ENCODE measurements at regions not wholly inside any gene's neighbourhood (a gene's known extent, or its start where the extent isn't known, plus 50 kb on each side); places are given as distances from the start of the nearest gene placed in this dataset.

GRCh38 chr21:35859677-35860076 is 200.6 kb downstream of the SETD4 start:
- Histone ChIP-seq H3K27me3 (ENCODE audit: low read length) (no peaks in the 10 kb centered on the region), H3K36me3 (ENCODE audit: insufficient read depth, low read length) (no peaks in the 10 kb centered on the region), H4K20me1 (ENCODE audit: insufficient read depth, low read depth, low read length) (no peaks in the 10 kb centered on the region), H3K4me2 (ENCODE audit: low read depth, low read length, poor library complexity, severe bottlenecking) (no peak overlapping the region), H3K79me2 (ENCODE audit: low read length) (no peaks in the 10 kb centered on the region), H3K27ac (ENCODE audit: low read length) (no peak overlapping the region), H3K4me1 (ENCODE audit: low read length) (no peaks in the 10 kb centered on the region), H2AFZ (ENCODE audit: low read length) (no peak overlapping the region), H3K4me3 (ENCODE audit: low read length) (no peak overlapping the region), H3K9me2 (replicated peaks; ENCODE audit: insufficient read depth, low read length) (no peaks in the 10 kb centered on the region), H3K9me3 (ENCODE audit: low read length) (no peaks in the 10 kb centered on the region), H3K9ac (ENCODE audit: low read length) (no peak overlapping the region)
- DNase-seq = no peak

GRCh38 chr21:35857095-35857494 is 203.2 kb downstream of the SETD4 start:
- H2AFZ ChIP-seq (ENCODE audit: low read length) = no peak overlapping the region
- H3K4me3 ChIP-seq (ENCODE audit: low read length) = no peak overlapping the region
- no peaks in the 10 kb centered on the region for H3K27me3 ChIP-seq (ENCODE audit: low read length)
- no peak overlapping the region for H3K27ac ChIP-seq (ENCODE audit: low read length)
- H3K9me3 ChIP-seq (ENCODE audit: low read length) = no peaks in the 10 kb centered on the region
- no peaks in the 10 kb centered on the region for H3K9me2 ChIP-seq (replicated peaks; ENCODE audit: insufficient read depth, low read length)
- no peaks in the 10 kb centered on the region for H4K20me1 ChIP-seq (ENCODE audit: insufficient read depth, low read depth, low read length)
- H3K9ac ChIP-seq (ENCODE audit: low read length) = no peak overlapping the region
- H3K4me1 ChIP-seq (ENCODE audit: low read length) = no peaks in the 10 kb centered on the region
- no peak overlapping the region for H3K4me2 ChIP-seq (ENCODE audit: low read depth, low read length, poor library complexity, severe bottlenecking)
- no peaks in the 10 kb centered on the region for H3K36me3 ChIP-seq (ENCODE audit: insufficient read depth, low read length)
- no peak for DNase-seq
- no peaks in the 10 kb centered on the region for H3K79me2 ChIP-seq (ENCODE audit: low read length)

- DNase-seq = no peak
- Histone ChIP-seq H2AFZ (ENCODE audit: low read length) (no peak overlapping the region), H3K9me3 (ENCODE audit: low read length) (no peaks in the 10 kb centered on the region), H3K36me3 (ENCODE audit: insufficient read depth, low read length) (no peaks in the 10 kb centered on the region), H3K4me3 (ENCODE audit: low read length) (no peak overlapping the region), H3K9ac (ENCODE audit: low read length) (no peak overlapping the region), H3K27ac (ENCODE audit: low read length) (no peak overlapping the region), H3K9me2 (replicated peaks; ENCODE audit: insufficient read depth, low read length) (no peaks in the 10 kb centered on the region), H4K20me1 (ENCODE audit: insufficient read depth, low read depth, low read length) (no peaks in the 10 kb centered on the region), H3K79me2 (ENCODE audit: low read length) (no peaks in the 10 kb centered on the region), H3K27me3 (ENCODE audit: low read length) (no peaks in the 10 kb centered on the region), H3K4me2 (ENCODE audit: low read depth, low read length, poor library complexity, severe bottlenecking) (no peak overlapping the region), H3K4me1 (ENCODE audit: low read length) (peaks cover under 1% of the 10 kb centered on the region; the same call in 1 of the 2 replicates)
Observed at GRCh38 chr21:35855484-35855883, 204.8 kb downstream of the SETD4 start.

- Histone ChIP-seq H3K4me2 (ENCODE audit: low read depth, low read length, poor library complexity, severe bottlenecking) (no peak overlapping the region), H3K27ac (ENCODE audit: low read length) (no peak overlapping the region), H3K9me3 (ENCODE audit: low read length) (no peaks in the 10 kb centered on the region), H3K9me2 (replicated peaks; ENCODE audit: insufficient read depth, low read length) (no peaks in the 10 kb centered on the region), H3K79me2 (ENCODE audit: low read length) (no peaks in the 10 kb centered on the region), H3K27me3 (ENCODE audit: low read length) (no peaks in the 10 kb centered on the region), H3K9ac (ENCODE audit: low read length) (no peak overlapping the region), H3K36me3 (ENCODE audit: insufficient read depth, low read length) (no peaks in the 10 kb centered on the region), H4K20me1 (ENCODE audit: insufficient read depth, low read depth, low read length) (no peaks in the 10 kb centered on the region), H2AFZ (ENCODE audit: low read length) (no peak overlapping the region), H3K4me1 (ENCODE audit: low read length) (peaks cover 8% of the 10 kb centered on the region; the same call in 1 of the 2 replicates), H3K4me3 (ENCODE audit: low read length) (no peak overlapping the region)
- DNase-seq = no peak
Observed at GRCh38 chr21:35854281-35854680, 206.0 kb downstream of the SETD4 start.

- H3K9me2 ChIP-seq (replicated peaks; ENCODE audit: insufficient read depth, low read length) = no peaks in the 10 kb centered on the region
Observed at GRCh38 chr21:35853321-35854239, 206.7 kb downstream of the SETD4 start.

GRCh38 chr21:35852820-35853219 is 207.5 kb downstream of the SETD4 start:
- H3K27ac ChIP-seq (ENCODE audit: low read length) = no peak overlapping the region

More at GRCh38 chr21:35853321-35854239, 206.7 kb downstream of the SETD4 start:
- H3K4me1 ChIP-seq (ENCODE audit: low read length) = peaks cover 8% of the 10 kb centered on the region; the same call in 1 of the 2 replicates
- no peak overlapping the region for H3K4me3 ChIP-seq (ENCODE audit: low read length)
- no peaks in the 10 kb centered on the region for H3K9me3 ChIP-seq (ENCODE audit: low read length)
- no peak overlapping the region for H3K27ac ChIP-seq (ENCODE audit: low read length)
- no peaks in the 10 kb centered on the region for H4K20me1 ChIP-seq (ENCODE audit: insufficient read depth, low read depth, low read length)
- H3K27me3 ChIP-seq (ENCODE audit: low read length) = no peaks in the 10 kb centered on the region
- no peak overlapping the region for H2AFZ ChIP-seq (ENCODE audit: low read length)
- H3K9ac ChIP-seq (ENCODE audit: low read length) = no peak overlapping the region
- no peaks in the 10 kb centered on the region for H3K79me2 ChIP-seq (ENCODE audit: low read length)
- H3K36me3 ChIP-seq (ENCODE audit: insufficient read depth, low read length) = no peaks in the 10 kb centered on the region
- H3K4me2 ChIP-seq (ENCODE audit: low read depth, low read length, poor library complexity, severe bottlenecking) = no peak overlapping the region
- DNase-seq = no peak

GRCh38 chr21:35850542-35851103 is 209.7 kb downstream of the SETD4 start:
- no peak overlapping the region for H3K27ac ChIP-seq (ENCODE audit: low read length)
- DNase-seq = no peak

More at GRCh38 chr21:35852820-35853219, 207.5 kb downstream of the SETD4 start:
- H3K4me3 ChIP-seq (ENCODE audit: low read length) = no peak overlapping the region
- no peaks in the 10 kb centered on the region for H3K9me2 ChIP-seq (replicated peaks; ENCODE audit: insufficient read depth, low read length)
- no peak overlapping the region for H2AFZ ChIP-seq (ENCODE audit: low read length)
- DNase-seq = no peak
- H4K20me1 ChIP-seq (ENCODE audit: insufficient read depth, low read depth, low read length) = no peaks in the 10 kb centered on the region
- H3K27me3 ChIP-seq (ENCODE audit: low read length) = no peaks in the 10 kb centered on the region
- H3K79me2 ChIP-seq (ENCODE audit: low read length) = no peaks in the 10 kb centered on the region
- peaks cover 8% of the 10 kb centered on the region; the same call in 1 of the 2 replicates for H3K4me1 ChIP-seq (ENCODE audit: low read length)
- H3K36me3 ChIP-seq (ENCODE audit: insufficient read depth, low read length) = no peaks in the 10 kb centered on the region
- no peak overlapping the region for H3K4me2 ChIP-seq (ENCODE audit: low read depth, low read length, poor library complexity, severe bottlenecking)
- H3K9ac ChIP-seq (ENCODE audit: low read length) = no peak overlapping the region
- H3K9me3 ChIP-seq (ENCODE audit: low read length) = no peaks in the 10 kb centered on the region

GRCh38 chr21:35850029-35850428 is 210.3 kb downstream of the SETD4 start:
- no peak overlapping the region for H3K4me2 ChIP-seq (ENCODE audit: low read depth, low read length, poor library complexity, severe bottlenecking)
- DNase-seq = no peak
- H2AFZ ChIP-seq (ENCODE audit: low read length) = no peak overlapping the region
- no peaks in the 10 kb centered on the region for H3K36me3 ChIP-seq (ENCODE audit: insufficient read depth, low read length)
- H4K20me1 ChIP-seq (ENCODE audit: insufficient read depth, low read depth, low read length) = no peaks in the 10 kb centered on the region
- no peaks in the 10 kb centered on the region for H3K27me3 ChIP-seq (ENCODE audit: low read length)
- no peak overlapping the region for H3K4me3 ChIP-seq (ENCODE audit: low read length)
- no peaks in the 10 kb centered on the region for H3K79me2 ChIP-seq (ENCODE audit: low read length)
- no peaks in the 10 kb centered on the region for H3K9me3 ChIP-seq (ENCODE audit: low read length)
- no peaks in the 10 kb centered on the region for H3K9me2 ChIP-seq (replicated peaks; ENCODE audit: insufficient read depth, low read length)
- H3K27ac ChIP-seq (ENCODE audit: low read length) = no peak overlapping the region
- H3K9ac ChIP-seq (ENCODE audit: low read length) = no peak overlapping the region
- H3K4me1 ChIP-seq (ENCODE audit: low read length) = peaks cover 8% of the 10 kb centered on the region; the same call in 1 of the 2 replicates

More at GRCh38 chr21:35850542-35851103, 209.7 kb downstream of the SETD4 start:
- no peaks in the 10 kb centered on the region for H3K36me3 ChIP-seq (ENCODE audit: insufficient read depth, low read length)
- no peak overlapping the region for H3K4me2 ChIP-seq (ENCODE audit: low read depth, low read length, poor library complexity, severe bottlenecking)
- peaks cover 8% of the 10 kb centered on the region; the same call in 1 of the 2 replicates for H3K4me1 ChIP-seq (ENCODE audit: low read length)
- no peaks in the 10 kb centered on the region for H3K79me2 ChIP-seq (ENCODE audit: low read length)
- no peak overlapping the region for H3K4me3 ChIP-seq (ENCODE audit: low read length)
- no peak overlapping the region for H3K9ac ChIP-seq (ENCODE audit: low read length)
- H4K20me1 ChIP-seq (ENCODE audit: insufficient read depth, low read depth, low read length) = no peaks in the 10 kb centered on the region
- H3K9me2 ChIP-seq (replicated peaks; ENCODE audit: insufficient read depth, low read length) = no peaks in the 10 kb centered on the region
- no peaks in the 10 kb centered on the region for H3K27me3 ChIP-seq (ENCODE audit: low read length)
- H2AFZ ChIP-seq (ENCODE audit: low read length) = no peak overlapping the region
- H3K9me3 ChIP-seq (ENCODE audit: low read length) = no peaks in the 10 kb centered on the region
